Liver (tissue), 8 donors: ENCODE measurements at regions not wholly inside any gene's neighbourhood (a gene's known extent, or its start where the extent isn't known, plus 50 kb on each side); places are given as distances from the start of the nearest gene placed in this dataset.

Experiments
- DNase-seq: peaks from one replicate; pipeline ENCODE4 v3.0.0-alpha.2; 2017; ENCODE audit warnings: low spot score
- H3K27ac ChIP-seq, 2 donors: one replicate each; pipeline ENCODE4 v1.7.0; 2013; ENCODE audit warnings: inconsistent platforms in 2 of 2, low read length in 2 of 2, control low read depth in 1 of 2, low read depth in 1 of 2, mild to moderate bottlenecking in 1 of 2
- H3K27me3 ChIP-seq, 4 donors: one replicate each; pipeline versions ENCODE4 v1.6.1 to v1.7.0; 2013; ENCODE audit warnings: low read length in 3 of 4, inconsistent platforms in 1 of 4, mild to moderate bottlenecking in 1 of 4, moderate library complexity in 1 of 4; ENCODE audit not compliant: control insufficient read depth in 4 of 4, insufficient read depth in 4 of 4
- H3K36me3 ChIP-seq, 4 donors: one replicate each; pipeline versions ENCODE4 v1.6.1 to v1.7.0; 2013; ENCODE audit warnings: low read length in 3 of 4, mild to moderate bottlenecking in 3 of 4, low read depth in 1 of 4, moderate library complexity in 1 of 4; ENCODE audit not compliant: control insufficient read depth in 4 of 4, insufficient read depth in 3 of 4
- H3K4me1 ChIP-seq, 4 donors: one replicate each; pipeline versions ENCODE4 v1.6.1 to v1.7.0; 2013; ENCODE audit warnings: low read length in 3 of 4, mild to moderate bottlenecking in 3 of 4, moderate library complexity in 1 of 4; ENCODE audit not compliant: control insufficient read depth in 4 of 4, insufficient read depth in 4 of 4
- H3K4me3 ChIP-seq, 3 donors: one replicate each; pipeline versions ENCODE4 v1.6.1 to v1.7.0; 2013; ENCODE audit warnings: low read length in 3 of 3, control low read depth in 1 of 3, low read depth in 1 of 3, mild to moderate bottlenecking in 1 of 3
- H3K9ac ChIP-seq, 2 donors: one replicate each; pipeline ENCODE4 v1.7.0; 2013; ENCODE audit warnings: low read length in 2 of 2, mild to moderate bottlenecking in 2 of 2, moderate library complexity in 2 of 2, control low read depth in 1 of 2, low read depth in 1 of 2
- H3K9me3 ChIP-seq, 4 donors: one replicate each; pipeline versions ENCODE4 v1.6.1 to v1.7.0; 2013; ENCODE audit warnings: low read length in 3 of 4; ENCODE audit not compliant: control insufficient read depth in 4 of 4
- ATF3 ChIP-seq: IDR thresholded peaks from 2 replicates; pipeline ENCODE4 v1.6.1; 2016; ENCODE audit warnings: antibody characterized with exemption
- CTCF ChIP-seq: fragments of 150-350 bp; IDR thresholded peaks from 2 replicates; pipeline ENCODE4 v1.5.1; 2017; ENCODE audit warnings: improper control_type of control experiment, low read depth, low read length; ENCODE audit not compliant: missing input control
- EGR1 ChIP-seq, 2 donors: IDR thresholded peaks; 2 replicates each; pipeline ENCODE4 v1.6.1; 2016 to 2018; ENCODE audit warnings: antibody characterized with exemption in 2 of 2, low read depth in 2 of 2
- FOXA1 ChIP-seq: IDR thresholded peaks from 2 replicates; pipeline ENCODE4 v1.6.1; 2016; ENCODE audit warnings: antibody characterized with exemption
- FOXA2 ChIP-seq: IDR thresholded peaks from 2 replicates; pipeline ENCODE4 v1.6.1; 2016; ENCODE audit warnings: antibody characterized with exemption
- GABPA ChIP-seq, 2 donors: IDR thresholded peaks in 1 of 2; conservative IDR thresholded peaks in 1 of 2; 2 replicates each; pipeline ENCODE4 v1.6.1; 2016; ENCODE audit warnings: antibody characterized with exemption in 2 of 2, mild to moderate bottlenecking in 1 of 2, moderate library complexity in 1 of 2
- HNF4A ChIP-seq, 2 donors: conservative IDR thresholded peaks; 2 replicates each; pipeline ENCODE4 v1.6.1; 2016; ENCODE audit warnings: antibody characterized with exemption in 2 of 2, mild to moderate bottlenecking in 2 of 2
- HNF4G ChIP-seq: IDR thresholded peaks from 2 replicates; pipeline ENCODE4 v1.6.1; 2016; ENCODE audit warnings: antibody characterized with exemption
- JUND ChIP-seq, 2 donors: IDR thresholded peaks; 2 replicates each; pipeline ENCODE4 v1.6.1; 2016; ENCODE audit warnings: antibody characterized with exemption in 2 of 2
- MAX ChIP-seq: IDR thresholded peaks from 2 replicates; pipeline ENCODE4 v1.6.1; 2016; ENCODE audit warnings: antibody characterized with exemption
- NR2F2 ChIP-seq: IDR thresholded peaks from 2 replicates; pipeline ENCODE4 v1.6.1; 2016; ENCODE audit warnings: antibody characterized with exemption
- RAD21 ChIP-seq, 2 donors: IDR thresholded peaks; 2 replicates each; pipeline ENCODE4 v1.6.1; 2016; ENCODE audit warnings: antibody characterized with exemption in 2 of 2, mild to moderate bottlenecking in 2 of 2
- REST ChIP-seq: IDR thresholded peaks from 2 replicates; pipeline ENCODE4 v1.6.1; 2016; ENCODE audit warnings: antibody characterized with exemption, mild to moderate bottlenecking
- RXRA ChIP-seq, 2 donors: IDR thresholded peaks; 2 replicates each; pipeline ENCODE4 v1.6.1; 2017 to 2018; ENCODE audit warnings: antibody characterized with exemption in 2 of 2, mild to moderate bottlenecking in 1 of 2
- SP1 ChIP-seq: IDR thresholded peaks from 2 replicates; pipeline ENCODE4 v1.6.1; 2018; ENCODE audit warnings: antibody characterized with exemption, mild to moderate bottlenecking
- TAF1 ChIP-seq: conservative IDR thresholded peaks from 2 replicates; pipeline ENCODE4 v1.6.1; 2016; ENCODE audit warnings: antibody characterized with exemption, mild to moderate bottlenecking
- YY1 ChIP-seq: IDR thresholded peaks from 2 replicates; pipeline ENCODE4 v1.6.1; 2016; ENCODE audit warnings: antibody characterized with exemption, mild to moderate bottlenecking
- ZBTB33 ChIP-seq: IDR thresholded peaks from 2 replicates; pipeline ENCODE4 v1.6.1; 2016; ENCODE audit warnings: antibody characterized with exemption
- WGBS: extraction: QIAGEN DNeasy Blood & Tissue Kit; methylation state at CpG from one replicate; pipeline ENCODE4 v1.1.7; 2013; 5-methylcytosine and 5-hydroxymethylcytosine counted together
- donor health status: healthy.
- donor health status: healthy.
- donor health status: healthy.
- donor health status: healthy.
- donor health status: healthy.

- Histone ChIP-seq H3K36me3 (no peaks in the 10 kb centered on the region), H3K9me3 (no peaks in the 10 kb centered on the region), H3K4me3 (no peak overlapping the region), H3K27me3 (no peaks in the 10 kb centered on the region), H3K4me1 (no peaks in the 10 kb centered on the region), H3K9ac (no peak overlapping the region), H3K27ac (no peak overlapping the region)
- no peak for DNase-seq
- WGBS = 30% methylated on average over 4 of the region's 4 CpGs
- TF ChIP-seq ZBTB33 = no peak
- TF ChIP-seq HNF4A (conservative IDR thresholded peaks at IDR 0.05) = no peak
- TF ChIP-seq YY1 = no peak
- TF ChIP-seq FOXA2 = no peak
- TF ChIP-seq TAF1 = no peak
- TF ChIP-seq SP1 = no peak
- no peak for TF ChIP-seq MAX
- no peak for TF ChIP-seq EGR1 (IDR thresholded peaks at IDR 0.05; ENCODE audit: low read depth in 2 of 2)
- no peak for TF ChIP-seq RAD21 (IDR thresholded peaks at IDR 0.05)
- no peak for TF ChIP-seq RXRA (IDR thresholded peaks at IDR 0.05)
- no peak for TF ChIP-seq JUND (IDR thresholded peaks at IDR 0.05)
- TF ChIP-seq FOXA1 = no peak
- TF ChIP-seq HNF4G = no peak
- no peak for TF ChIP-seq ATF3
- TF ChIP-seq CTCF = no peak
- TF ChIP-seq NR2F2 = no peak
These were observed 173.6 kb upstream of the MCHR2 start for GRCh38 chr6:100167585-100167984.

- 41% methylated on average over 2 of the region's 2 CpGs for WGBS
- Histone ChIP-seq H3K4me3 (no peak overlapping the region), H3K4me1 (no peaks in the 10 kb centered on the region), H3K9me3 (no peaks in the 10 kb centered on the region), H3K9ac (no peak overlapping the region), H3K27ac (no peak overlapping the region), H3K27me3 (no peaks in the 10 kb centered on the region), H3K36me3 (no peaks in the 10 kb centered on the region)
- no peak for TF ChIP-seq GABPA (IDR thresholded peaks at IDR 0.05 in 1 of 2, conservative IDR thresholded peaks at IDR 0.05 in 1 of 2)
- no peak for TF ChIP-seq ZBTB33
- TF ChIP-seq HNF4A (conservative IDR thresholded peaks at IDR 0.05) = no peak
- no peak for TF ChIP-seq EGR1 (IDR thresholded peaks at IDR 0.05; ENCODE audit: low read depth in 2 of 2)
- TF ChIP-seq MAX = no peak
- TF ChIP-seq CTCF = no peak
- no peak for TF ChIP-seq RAD21 (IDR thresholded peaks at IDR 0.05)
- no peak for TF ChIP-seq SP1
- TF ChIP-seq ATF3 = no peak
- TF ChIP-seq RXRA (IDR thresholded peaks at IDR 0.05) = no peak
- no peak for TF ChIP-seq HNF4G
- TF ChIP-seq NR2F2 = no peak
- no peak for TF ChIP-seq TAF1
- TF ChIP-seq REST = no peak
- no peak for TF ChIP-seq FOXA2
- no peak for DNase-seq
These were observed 172.9 kb upstream of the MCHR2 start for GRCh38 chr6:100166956-100167355.
